IMR-90 (cell line): ENCODE measurements at regions not wholly inside any gene's neighbourhood (a gene's known extent, or its start where the extent isn't known, plus 50 kb on each side); places are given as distances from the start of the nearest gene placed in this dataset.

Source experiments
- BHLHE40 ChIP-seq: fragments of 150-350 bp; IDR thresholded peaks from 2 replicates; pipeline ENCODE4 v1.6.1; 2016; ENCODE audit warnings: mild to moderate bottlenecking, low read depth, low read length
- CEBPB ChIP-seq: IDR thresholded peaks from 2 replicates; pipeline ENCODE4 v1.6.1; 2012; ENCODE audit warnings: low read depth, low read length, improper control_type of control experiment
- CHD1 ChIP-seq: IDR thresholded peaks from 2 replicates; pipeline ENCODE4 v1.6.1; 2012; ENCODE audit warnings: low read depth, low read length, improper control_type of control experiment
- CTCF ChIP-seq: conservative IDR thresholded peaks from 2 replicates; pipeline ENCODE4 v1.5.1; 2012; ENCODE audit warnings: mild to moderate bottlenecking, low read depth, low read length, improper control_type of control experiment
- FOS ChIP-seq: fragments of 150-350 bp; IDR thresholded peaks from 2 replicates; pipeline ENCODE4 v1.6.1; 2016; ENCODE audit warnings: low read depth, low read length
- MAFK ChIP-seq: IDR thresholded peaks from 2 replicates; pipeline ENCODE4 v1.6.1; 2012; ENCODE audit warnings: low read depth, low read length, improper control_type of control experiment
- MAZ ChIP-seq: IDR thresholded peaks from 2 replicates; pipeline ENCODE4 v1.6.1; 2012; ENCODE audit warnings: low read depth, mild to moderate bottlenecking, low read length, improper control_type of control experiment, moderate library complexity, borderline replicate concordance
- MXI1 ChIP-seq: IDR thresholded peaks from 2 replicates; pipeline ENCODE4 v1.6.1; 2012; ENCODE audit warnings: low read depth, mild to moderate bottlenecking, low read length, moderate library complexity, borderline replicate concordance
- POLR2A ChIP-seq: IDR thresholded peaks from 2 replicates; pipeline ENCODE4 v1.6.1; 2012; ENCODE audit warnings: mild to moderate bottlenecking, low read depth, low read length
- RAD21 ChIP-seq: IDR thresholded peaks from 2 replicates; pipeline ENCODE4 v1.6.1; 2012; ENCODE audit warnings: low read length, improper control_type of control experiment
- RFX5 ChIP-seq: IDR thresholded peaks from 2 replicates; pipeline ENCODE4 v1.8.0; 2012; ENCODE audit warnings: low read depth, mild to moderate bottlenecking, low read length, moderate library complexity
- SMC3 ChIP-seq: fragments of 150-350 bp; IDR thresholded peaks from 2 replicates; pipeline ENCODE4 v1.6.1; 2016; ENCODE audit warnings: low read depth, mild to moderate bottlenecking, antibody characterized with exemption, low read length, moderate library complexity

- TF ChIP-seq RFX5, result no peak
- no peak for TF ChIP-seq CTCF
- no peak for TF ChIP-seq BHLHE40
- no peak for TF ChIP-seq MAFK
- TF ChIP-seq FOS, result no peak
- no peak for TF ChIP-seq CEBPB
- no peak for TF ChIP-seq POLR2A
- no peak for TF ChIP-seq MXI1
- no peak for TF ChIP-seq MAZ
- no peak for TF ChIP-seq RAD21
- no peak for TF ChIP-seq CHD1
- no peak for TF ChIP-seq SMC3
Measured at GRCh38 chr1:209404577-209404976, 178.9 kb upstream of the CAMK1G start.
